HTR-8/SVneo (cell line): ENCODE measurements at regions not wholly inside any gene's neighbourhood (a gene's known extent, or its start where the extent isn't known, plus 50 kb on each side); places are given as distances from the start of the nearest gene placed in this dataset.

Experiments
- DNase-seq: peaks from one replicate; pipeline ENCODE4 v3.0.0; 2011; ENCODE audit warnings: low spot score, mixed read lengths; ENCODE audit not compliant: insufficient read length
- FAIRE-seq: peaks from 2 replicates; lab custom pipeline; 2011; peaks lifted over from hg19 to GRCh38; lab: Jason Lieb, UNC

GRCh38 chr5:147160902-147161700, 73.7 kb upstream of the STK32A start:
- FAIRE-seq (no peak), DNase-seq (no peak)

DNA sequence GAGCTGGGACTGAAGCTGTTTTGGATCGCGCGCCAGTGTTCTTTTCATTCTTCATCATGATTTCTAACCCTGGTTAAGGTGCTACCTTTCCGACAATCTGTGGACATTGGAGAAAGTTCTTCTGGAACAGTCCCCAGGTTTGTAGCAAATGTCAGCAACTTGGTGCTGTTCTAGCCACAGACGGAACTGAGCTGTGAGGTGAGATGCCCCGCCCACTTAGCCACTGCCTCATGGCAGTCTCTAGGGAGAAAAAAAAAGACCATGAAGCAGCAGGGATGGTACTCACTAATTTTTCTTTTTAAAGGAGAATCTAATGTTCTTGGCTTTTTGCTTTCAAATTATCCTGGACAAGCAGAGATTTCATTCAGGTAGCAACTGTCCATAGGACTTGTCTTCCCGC, 72.1 kb upstream of the STK32A start:
- no peak for DNase-seq
- no peak for FAIRE-seq

DNA sequence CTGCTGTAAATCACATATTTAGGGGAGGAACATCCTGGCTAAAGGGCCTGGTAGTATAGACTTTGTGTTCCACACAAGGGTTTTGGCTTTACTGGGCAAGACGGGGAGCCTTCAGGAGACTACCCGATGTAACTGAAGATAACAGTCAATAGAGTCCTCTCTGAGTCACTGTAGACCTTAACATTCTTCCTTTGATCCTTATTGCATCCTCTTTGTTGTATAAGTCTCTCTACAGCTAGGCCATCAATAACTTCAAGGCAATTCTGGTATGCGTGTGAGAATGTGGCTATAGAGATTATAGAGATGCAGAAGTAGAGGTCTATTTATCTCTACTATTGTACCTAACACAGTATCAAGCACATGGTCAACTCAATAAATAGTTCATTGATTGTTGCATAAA, 67.3 kb upstream of the STK32A start:
- DNase-seq = no peak
- FAIRE-seq = no peak

DNA sequence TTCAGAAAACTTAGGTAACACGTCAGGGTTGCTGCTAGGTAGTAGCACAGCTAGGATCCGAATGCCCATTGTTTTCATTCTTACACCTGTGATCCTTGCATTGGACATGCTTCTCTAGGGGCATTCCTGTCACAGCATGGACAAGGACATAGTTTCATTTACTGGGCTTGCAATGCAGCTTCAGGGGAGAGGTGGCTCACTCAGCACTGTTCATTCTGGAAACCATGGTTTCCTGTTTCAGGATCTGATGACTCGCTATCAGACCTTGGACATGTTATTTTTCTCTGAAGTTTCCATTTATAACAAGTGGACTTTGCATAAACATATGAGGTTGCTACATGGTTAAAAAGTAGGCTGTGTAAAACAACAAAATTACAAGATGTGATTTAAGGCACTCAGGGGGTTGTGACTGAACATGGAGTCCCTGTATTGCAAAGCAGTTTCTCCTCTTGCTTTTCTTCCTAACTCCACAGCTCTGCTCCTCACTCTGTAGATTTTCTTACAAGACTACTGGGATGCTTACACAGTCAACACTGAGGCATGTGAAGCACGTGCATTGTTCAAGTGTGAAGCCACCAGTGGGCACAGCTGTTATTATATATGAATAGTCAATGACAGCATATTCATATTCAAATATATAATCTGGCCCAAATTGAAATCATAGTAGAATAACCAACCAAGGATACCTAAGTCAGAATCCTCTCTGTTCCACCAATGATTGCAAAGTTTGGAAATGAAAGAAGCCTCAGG, 66.1 kb upstream of the STK32A start:
- FAIRE-seq = no peak
- no peak for DNase-seq

- FAIRE-seq (no peak), DNase-seq (no peak)
Measured at GRCh38 chr5:147169399-147169798, 65.4 kb upstream of the STK32A start.

GRCh38 chr5:147169901-147170300, 64.9 kb upstream of the STK32A start:
- FAIRE-seq = no peak
- no peak for DNase-seq

DNA sequence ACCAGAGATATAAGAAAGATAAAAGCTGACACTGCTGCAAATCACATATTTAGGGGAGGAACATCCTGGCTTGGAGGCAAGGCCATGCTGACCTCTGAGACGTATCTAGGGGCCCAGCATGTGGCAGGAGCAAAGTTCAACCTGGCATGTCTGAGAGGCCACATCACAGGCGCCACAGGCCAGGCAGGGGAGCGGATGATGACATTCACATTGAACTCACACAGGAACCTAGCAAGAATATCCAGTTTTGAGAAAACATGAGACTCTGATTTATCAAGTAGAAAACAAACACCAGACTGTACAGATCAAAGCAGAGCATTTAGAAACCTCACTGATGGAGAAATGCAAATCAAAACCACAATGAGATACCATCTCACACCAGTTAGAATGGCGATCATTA, 64.2 kb upstream of the STK32A start:
- no peak for FAIRE-seq
- DNase-seq = no peak

DNA sequence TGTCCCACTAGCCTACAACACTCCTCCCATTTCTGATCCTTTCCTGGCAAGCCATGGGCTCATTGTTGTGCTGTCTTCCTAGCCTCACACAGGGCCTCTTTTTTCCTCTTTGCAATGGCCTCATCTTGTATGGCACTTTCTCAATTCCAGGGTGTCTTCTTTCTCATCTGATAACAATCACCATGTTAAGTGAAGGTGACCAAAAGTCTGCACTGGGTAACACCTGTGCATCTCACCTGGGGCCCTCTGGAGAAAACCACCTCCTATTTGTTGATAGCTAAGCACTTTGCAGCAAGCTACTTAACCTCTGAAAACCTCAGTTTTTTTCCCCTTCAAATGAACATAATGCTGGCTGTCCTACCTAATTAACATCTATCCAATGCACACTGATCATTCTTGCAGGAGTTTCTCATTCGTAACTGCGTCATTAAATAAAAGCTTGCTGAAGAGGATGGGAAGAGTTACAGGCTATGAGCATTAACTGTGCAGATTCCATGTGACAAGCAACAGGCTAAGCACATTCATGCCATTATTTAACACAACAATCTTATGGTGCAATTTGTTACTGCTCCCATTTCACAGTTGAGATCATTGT, 60.1 kb upstream of the STK32A start:
- DNase-seq = no peak
- no peak for FAIRE-seq

GRCh38 chr5:147175516-147176097, 59.2 kb upstream of the STK32A start:
- DNase-seq (no peak), FAIRE-seq (no peak)

GRCh38 chr5:147176422-147176821, 58.4 kb upstream of the STK32A start:
- DNase-seq = no peak
- no peak for FAIRE-seq

- DNase-seq (no peak), FAIRE-seq (no peak)
Measured at GRCh38 chr5:147177125-147177840, 57.5 kb upstream of the STK32A start.

- no peak for FAIRE-seq
Measured at GRCh38 chr5:147179562-147180147, 55.2 kb upstream of the STK32A start.

DNA sequence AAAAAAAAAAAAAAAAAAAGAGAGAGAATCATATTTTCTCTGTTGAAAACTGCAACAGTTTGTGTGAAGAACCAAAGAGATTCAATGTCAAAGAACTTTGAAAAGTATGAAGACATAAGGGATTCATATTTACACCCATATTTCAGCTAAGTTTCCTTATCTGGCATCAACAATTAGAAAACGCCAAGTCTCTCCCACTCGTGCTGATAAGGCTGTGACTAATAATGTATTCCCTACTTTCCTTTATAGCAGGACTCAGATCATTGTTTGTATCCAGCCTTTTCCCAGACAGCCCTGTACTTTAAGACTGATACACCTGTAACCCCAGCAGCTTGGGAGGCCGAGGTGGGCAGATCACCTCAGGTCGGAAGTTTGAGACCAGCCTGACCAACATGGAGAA, 54.1 kb upstream of the STK32A start:
- no peak for FAIRE-seq

More at GRCh38 chr5:147179562-147180147, 55.2 kb upstream of the STK32A start:
- no peak for DNase-seq

More for the DNA sequence above, 54.1 kb upstream of the STK32A start:
- DNase-seq = no peak
